Bronchial epithelial cell (primary cell): ENCODE measurements at regions not wholly inside any gene's neighbourhood (a gene's known extent, or its start where the extent isn't known, plus 50 kb on each side); places are given as distances from the start of the nearest gene placed in this dataset.
"Not testable (repeated sequence)": the region's sequence is repeated elsewhere in the genome, so short reads cannot be mapped to it uniquely, and the experiment has no call there.

Source experiments
- DNase-seq: peaks from one replicate; pipeline ENCODE4 v3.0.0-alpha.2; 2010; ENCODE audit warnings: low read depth
- FAIRE-seq: peaks from 2 replicates; lab custom pipeline; 2011; peaks lifted over from hg19 to GRCh38; lab: Jason Lieb, UNC
- H3K27me3 ChIP-seq: 2 replicates; pipeline ENCODE4 v1.5.1; 2011; ENCODE audit warnings: low read length; ENCODE audit not compliant: control insufficient read depth, insufficient read depth
- H3K36me3 ChIP-seq: 2 replicates; pipeline ENCODE4 v1.5.1; 2011; ENCODE audit warnings: low read length; ENCODE audit not compliant: control insufficient read depth, insufficient read depth
- H3K4me3 ChIP-seq: 2 replicates; pipeline ENCODE4 v1.5.1; 2011; ENCODE audit warnings: mild to moderate bottlenecking, low read depth, low read length, control low read depth
- CTCF ChIP-seq: IDR thresholded peaks from 2 replicates; pipeline ENCODE4 v1.5.1; 2011; ENCODE audit warnings: mild to moderate bottlenecking, moderate library complexity, low read length, control low read depth, inconsistent platforms; ENCODE audit not compliant: insufficient read depth, severe bottlenecking

- no peak for FAIRE-seq
- no peak for DNase-seq
These were observed 94.0 kb upstream of the CDCA7L start for GRCh38 chr7:22039670-22040069.

GRCh38 chr7:22032356-22032755 lies 86.7 kb upstream of the CDCA7L start:
- H3K36me3 ChIP-seq, H3K27me3 ChIP-seq, FAIRE-seq, DNase-seq, H3K4me3 ChIP-seq: not testable (repeated sequence)

More at GRCh38 chr7:22039670-22040069, 94.0 kb upstream of the CDCA7L start:
- Histone ChIP-seq H3K27me3 (peaks cover 1% of the 10 kb centered on the region), H3K4me3 (no peak overlapping the region), H3K36me3 (no peaks in the 10 kb centered on the region)
- TF ChIP-seq CTCF: no peak

- DNase-seq, H3K27me3 ChIP-seq, H3K4me3 ChIP-seq, H3K36me3 ChIP-seq, FAIRE-seq: not testable (repeated sequence)
These were observed 83.0 kb upstream of the CDCA7L start for GRCh38 chr7:22028656-22029055.

- H3K4me3 ChIP-seq: no peak overlapping the region
- DNase-seq (no peak), FAIRE-seq (no peak)
- no peak for TF ChIP-seq CTCF
- H3K27me3 ChIP-seq: no peaks in the 10 kb centered on the region
- no peaks in the 10 kb centered on the region for H3K36me3 ChIP-seq
These were observed 81.8 kb upstream of the CDCA7L start for GRCh38 chr7:22027475-22027874.

GRCh38 chr7:22025983-22026382 lies 80.3 kb upstream of the CDCA7L start:
- Histone ChIP-seq H3K36me3 (no peaks in the 10 kb centered on the region), H3K4me3 (no peak overlapping the region), H3K27me3 (no peaks in the 10 kb centered on the region)
- no peak for TF ChIP-seq CTCF
- no peak for DNase-seq
- no peak for FAIRE-seq

GRCh38 chr7:22025075-22025474 lies 79.4 kb upstream of the CDCA7L start:
- no peaks in the 10 kb centered on the region for H3K27me3 ChIP-seq
- H3K4me3 ChIP-seq: no peak overlapping the region
- no peak for DNase-seq
- H3K36me3 ChIP-seq: no peaks in the 10 kb centered on the region
- no peak for TF ChIP-seq CTCF
- FAIRE-seq: no peak

- FAIRE-seq: no peak
- peaks cover under 1% of the 10 kb centered on the region for H3K27me3 ChIP-seq
- DNase-seq: no peak
- no peaks in the 10 kb centered on the region for H3K36me3 ChIP-seq
- TF ChIP-seq CTCF: no peak
- no peak overlapping the region for H3K4me3 ChIP-seq
These were observed 74.2 kb upstream of the CDCA7L start for GRCh38 chr7:22019931-22020330.
